ENCODE measurements at regions not wholly inside any gene's neighbourhood (a gene's known extent, or its start where the extent isn't known, plus 50 kb on each side); places are given as distances from the start of the nearest gene placed in this dataset.

- TF ChIP-seq POLR2A (IDR thresholded peaks at IDR 0.05) (no peak), CTCF (IDR thresholded peaks at IDR 0.05) (no peak)
These were observed 590.9 kb upstream of the SGCG start for GRCh38 chr13:22589880-22590279.

Data from lower leg skin (tissue), 3 donors.